ENCODE measurements at regions not wholly inside any gene's neighbourhood (a gene's known extent, or its start where the extent isn't known, plus 50 kb on each side); places are given as distances from the start of the nearest gene placed in this dataset.

GRCh38 chr10:4482659-4483058 lies 343.3 kb upstream of the AKR1E2 start:
- TF ChIP-seq CTCF (IDR thresholded peaks at IDR 0.05; ENCODE audit: poor library complexity) (no peak), EZH2 (IDR thresholded peaks at IDR 0.05; ENCODE audit: borderline replicate concordance) (no peak), EZH2phosphoT487 (IDR thresholded peaks at IDR 0.05; ENCODE audit: low read depth, severe bottlenecking, unreplicated experiment) (no peak)
